OCI-LY3 (cell line): ENCODE measurements at regions not wholly inside any gene's neighbourhood (a gene's known extent, or its start where the extent isn't known, plus 50 kb on each side); places are given as distances from the start of the nearest gene placed in this dataset.

Experiments used
- EZH2phosphoT487 ChIP-seq: fragments of 200-600 bp; shearing (Covaris generic); IDR thresholded peaks from 2 replicates; pipeline ENCODE4 v1.6.1; 2018; ENCODE audit warnings: antibody characterized with exemption, mixed run types, low read depth
- TF ChIP-seq, protein P1 (sequence below): fragments of 200-600, 300-600 bp; sonication (generic); IDR thresholded peaks from 2 replicates; pipeline ENCODE4 v1.5.1; 2014; ENCODE audit warnings: antibody characterized with exemption, low read length, low read depth

DNA sequence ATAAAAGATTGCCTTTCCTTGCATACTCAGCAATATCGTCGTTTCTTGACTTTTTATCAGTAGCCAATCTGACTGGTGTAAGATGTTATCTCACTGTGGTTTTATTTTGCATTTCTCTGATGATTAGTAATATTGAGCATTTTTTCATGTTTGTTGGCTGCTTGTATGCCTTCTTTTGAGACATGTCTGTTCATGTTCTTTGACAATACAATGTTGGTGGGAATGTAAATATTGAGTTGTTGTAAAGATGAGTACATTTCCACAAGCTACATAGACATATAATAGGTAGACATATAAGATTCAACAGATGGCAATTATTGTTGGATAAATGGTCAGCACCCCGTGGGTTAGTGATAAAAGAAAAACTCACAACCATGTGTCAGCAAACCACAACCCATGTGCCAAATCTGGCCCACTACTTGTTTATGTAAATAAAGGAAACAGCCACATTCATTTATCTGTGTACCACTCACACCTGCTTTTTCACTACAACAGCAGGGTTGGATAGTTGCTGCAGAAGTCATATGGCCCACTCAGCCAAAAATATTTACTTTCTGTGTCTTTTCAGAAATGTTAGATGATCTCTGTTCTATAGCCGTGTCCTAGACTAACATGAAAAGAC is 153.1 kb upstream of the VCX start:
- TF ChIP-seq, protein P1, sequence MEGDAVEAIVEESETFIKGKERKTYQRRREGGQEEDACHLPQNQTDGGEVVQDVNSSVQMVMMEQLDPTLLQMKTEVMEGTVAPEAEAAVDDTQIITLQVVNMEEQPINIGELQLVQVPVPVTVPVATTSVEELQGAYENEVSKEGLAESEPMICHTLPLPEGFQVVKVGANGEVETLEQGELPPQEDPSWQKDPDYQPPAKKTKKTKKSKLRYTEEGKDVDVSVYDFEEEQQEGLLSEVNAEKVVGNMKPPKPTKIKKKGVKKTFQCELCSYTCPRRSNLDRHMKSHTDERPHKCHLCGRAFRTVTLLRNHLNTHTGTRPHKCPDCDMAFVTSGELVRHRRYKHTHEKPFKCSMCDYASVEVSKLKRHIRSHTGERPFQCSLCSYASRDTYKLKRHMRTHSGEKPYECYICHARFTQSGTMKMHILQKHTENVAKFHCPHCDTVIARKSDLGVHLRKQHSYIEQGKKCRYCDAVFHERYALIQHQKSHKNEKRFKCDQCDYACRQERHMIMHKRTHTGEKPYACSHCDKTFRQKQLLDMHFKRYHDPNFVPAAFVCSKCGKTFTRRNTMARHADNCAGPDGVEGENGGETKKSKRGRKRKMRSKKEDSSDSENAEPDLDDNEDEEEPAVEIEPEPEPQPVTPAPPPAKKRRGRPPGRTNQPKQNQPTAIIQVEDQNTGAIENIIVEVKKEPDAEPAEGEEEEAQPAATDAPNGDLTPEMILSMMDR, result no peak
- TF ChIP-seq EZH2phosphoT487, result no peak
